Liver (tissue), 8 donors: ENCODE measurements at regions not wholly inside any gene's neighbourhood (a gene's known extent, or its start where the extent isn't known, plus 50 kb on each side); places are given as distances from the start of the nearest gene placed in this dataset.

ENCODE experiments used
- DNase-seq: peaks from one replicate; pipeline ENCODE4 v3.0.0-alpha.2; 2017; ENCODE audit warnings: low spot score
- H3K27ac ChIP-seq, 2 donors: one replicate each; pipeline ENCODE4 v1.7.0; 2013; ENCODE audit warnings: inconsistent platforms in 2 of 2, low read length in 2 of 2, control low read depth in 1 of 2, low read depth in 1 of 2, mild to moderate bottlenecking in 1 of 2
- H3K27me3 ChIP-seq, 4 donors: one replicate each; pipeline versions ENCODE4 v1.6.1 to v1.7.0; 2013; ENCODE audit warnings: low read length in 3 of 4, inconsistent platforms in 1 of 4, mild to moderate bottlenecking in 1 of 4, moderate library complexity in 1 of 4; ENCODE audit not compliant: control insufficient read depth in 4 of 4, insufficient read depth in 4 of 4
- H3K36me3 ChIP-seq, 4 donors: one replicate each; pipeline versions ENCODE4 v1.6.1 to v1.7.0; 2013; ENCODE audit warnings: low read length in 3 of 4, mild to moderate bottlenecking in 3 of 4, low read depth in 1 of 4, moderate library complexity in 1 of 4; ENCODE audit not compliant: control insufficient read depth in 4 of 4, insufficient read depth in 3 of 4
- H3K4me1 ChIP-seq, 4 donors: one replicate each; pipeline versions ENCODE4 v1.6.1 to v1.7.0; 2013; ENCODE audit warnings: low read length in 3 of 4, mild to moderate bottlenecking in 3 of 4, moderate library complexity in 1 of 4; ENCODE audit not compliant: control insufficient read depth in 4 of 4, insufficient read depth in 4 of 4
- H3K4me3 ChIP-seq, 3 donors: one replicate each; pipeline versions ENCODE4 v1.6.1 to v1.7.0; 2013; ENCODE audit warnings: low read length in 3 of 3, control low read depth in 1 of 3, low read depth in 1 of 3, mild to moderate bottlenecking in 1 of 3
- H3K9ac ChIP-seq, 2 donors: one replicate each; pipeline ENCODE4 v1.7.0; 2013; ENCODE audit warnings: low read length in 2 of 2, mild to moderate bottlenecking in 2 of 2, moderate library complexity in 2 of 2, control low read depth in 1 of 2, low read depth in 1 of 2
- H3K9me3 ChIP-seq, 4 donors: one replicate each; pipeline versions ENCODE4 v1.6.1 to v1.7.0; 2013; ENCODE audit warnings: low read length in 3 of 4; ENCODE audit not compliant: control insufficient read depth in 4 of 4
- ATF3 ChIP-seq: IDR thresholded peaks from 2 replicates; pipeline ENCODE4 v1.6.1; 2016; ENCODE audit warnings: antibody characterized with exemption
- EGR1 ChIP-seq, 2 donors: IDR thresholded peaks; 2 replicates each; pipeline ENCODE4 v1.6.1; 2016 to 2018; ENCODE audit warnings: antibody characterized with exemption in 2 of 2, low read depth in 2 of 2
- HNF4A ChIP-seq, 2 donors: conservative IDR thresholded peaks; 2 replicates each; pipeline ENCODE4 v1.6.1; 2016; ENCODE audit warnings: antibody characterized with exemption in 2 of 2, mild to moderate bottlenecking in 2 of 2
- JUND ChIP-seq, 2 donors: IDR thresholded peaks; 2 replicates each; pipeline ENCODE4 v1.6.1; 2016; ENCODE audit warnings: antibody characterized with exemption in 2 of 2
- REST ChIP-seq: IDR thresholded peaks from 2 replicates; pipeline ENCODE4 v1.6.1; 2016; ENCODE audit warnings: antibody characterized with exemption, mild to moderate bottlenecking
- RXRA ChIP-seq, 2 donors: IDR thresholded peaks; 2 replicates each; pipeline ENCODE4 v1.6.1; 2017 to 2018; ENCODE audit warnings: antibody characterized with exemption in 2 of 2, mild to moderate bottlenecking in 1 of 2
- YY1 ChIP-seq: IDR thresholded peaks from 2 replicates; pipeline ENCODE4 v1.6.1; 2016; ENCODE audit warnings: antibody characterized with exemption, mild to moderate bottlenecking
- WGBS: extraction: QIAGEN DNeasy Blood & Tissue Kit; methylation state at CpG from one replicate; pipeline ENCODE4 v1.1.7; 2013; 5-methylcytosine and 5-hydroxymethylcytosine counted together
- TF ChIP-seq, protein P1 (sequence below): fragments of 150-350 bp; IDR thresholded peaks from 2 replicates; pipeline ENCODE4 v1.5.1; 2017; ENCODE audit warnings: improper control_type of control experiment, low read depth, low read length; ENCODE audit not compliant: missing input control
- TF ChIP-seq, protein P2 (sequence below): IDR thresholded peaks from 2 replicates; pipeline ENCODE4 v1.6.1; 2016; ENCODE audit warnings: antibody characterized with exemption
- donor health status: healthy.
- donor health status: healthy.
- donor health status: healthy.
- donor health status: healthy.
- donor health status: healthy.

- no peak overlapping the region for H3K27ac ChIP-seq
- H3K4me1 ChIP-seq, result no peaks in the 10 kb centered on the region
- H3K9ac ChIP-seq, result no peak overlapping the region
- TF ChIP-seq JUND (IDR thresholded peaks at IDR 0.05) (no peak), REST (no peak), EGR1 (IDR thresholded peaks at IDR 0.05; ENCODE audit: low read depth in 2 of 2) (no peak), YY1 (no peak), HNF4A (conservative IDR thresholded peaks at IDR 0.05) (no peak)
- TF ChIP-seq, protein P1, sequence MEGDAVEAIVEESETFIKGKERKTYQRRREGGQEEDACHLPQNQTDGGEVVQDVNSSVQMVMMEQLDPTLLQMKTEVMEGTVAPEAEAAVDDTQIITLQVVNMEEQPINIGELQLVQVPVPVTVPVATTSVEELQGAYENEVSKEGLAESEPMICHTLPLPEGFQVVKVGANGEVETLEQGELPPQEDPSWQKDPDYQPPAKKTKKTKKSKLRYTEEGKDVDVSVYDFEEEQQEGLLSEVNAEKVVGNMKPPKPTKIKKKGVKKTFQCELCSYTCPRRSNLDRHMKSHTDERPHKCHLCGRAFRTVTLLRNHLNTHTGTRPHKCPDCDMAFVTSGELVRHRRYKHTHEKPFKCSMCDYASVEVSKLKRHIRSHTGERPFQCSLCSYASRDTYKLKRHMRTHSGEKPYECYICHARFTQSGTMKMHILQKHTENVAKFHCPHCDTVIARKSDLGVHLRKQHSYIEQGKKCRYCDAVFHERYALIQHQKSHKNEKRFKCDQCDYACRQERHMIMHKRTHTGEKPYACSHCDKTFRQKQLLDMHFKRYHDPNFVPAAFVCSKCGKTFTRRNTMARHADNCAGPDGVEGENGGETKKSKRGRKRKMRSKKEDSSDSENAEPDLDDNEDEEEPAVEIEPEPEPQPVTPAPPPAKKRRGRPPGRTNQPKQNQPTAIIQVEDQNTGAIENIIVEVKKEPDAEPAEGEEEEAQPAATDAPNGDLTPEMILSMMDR, result no peak
- TF ChIP-seq, protein P2, sequence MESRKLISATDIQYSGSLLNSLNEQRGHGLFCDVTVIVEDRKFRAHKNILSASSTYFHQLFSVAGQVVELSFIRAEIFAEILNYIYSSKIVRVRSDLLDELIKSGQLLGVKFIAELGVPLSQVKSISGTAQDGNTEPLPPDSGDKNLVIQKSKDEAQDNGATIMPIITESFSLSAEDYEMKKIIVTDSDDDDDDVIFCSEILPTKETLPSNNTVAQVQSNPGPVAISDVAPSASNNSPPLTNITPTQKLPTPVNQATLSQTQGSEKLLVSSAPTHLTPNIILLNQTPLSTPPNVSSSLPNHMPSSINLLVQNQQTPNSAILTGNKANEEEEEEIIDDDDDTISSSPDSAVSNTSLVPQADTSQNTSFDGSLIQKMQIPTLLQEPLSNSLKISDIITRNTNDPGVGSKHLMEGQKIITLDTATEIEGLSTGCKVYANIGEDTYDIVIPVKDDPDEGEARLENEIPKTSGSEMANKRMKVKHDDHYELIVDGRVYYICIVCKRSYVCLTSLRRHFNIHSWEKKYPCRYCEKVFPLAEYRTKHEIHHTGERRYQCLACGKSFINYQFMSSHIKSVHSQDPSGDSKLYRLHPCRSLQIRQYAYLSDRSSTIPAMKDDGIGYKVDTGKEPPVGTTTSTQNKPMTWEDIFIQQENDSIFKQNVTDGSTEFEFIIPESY, result no peak
- peaks cover 0 to 8% (median 0%) of the 10 kb centered on the region in 4 donors for H3K27me3 ChIP-seq
- no peaks in the 10 kb centered on the region for H3K36me3 ChIP-seq
- 73% methylated on average over 2 of the region's 2 CpGs for WGBS
- peaks cover 0 to 3% (median 0%) of the 10 kb centered on the region in 4 donors for H3K9me3 ChIP-seq
- H3K4me3 ChIP-seq, result no peak overlapping the region
- DNase-seq, result no peak
These were observed 129.6 kb upstream of the QRFPR start for GRCh38 chr4:121510341-121510874.

DNA sequence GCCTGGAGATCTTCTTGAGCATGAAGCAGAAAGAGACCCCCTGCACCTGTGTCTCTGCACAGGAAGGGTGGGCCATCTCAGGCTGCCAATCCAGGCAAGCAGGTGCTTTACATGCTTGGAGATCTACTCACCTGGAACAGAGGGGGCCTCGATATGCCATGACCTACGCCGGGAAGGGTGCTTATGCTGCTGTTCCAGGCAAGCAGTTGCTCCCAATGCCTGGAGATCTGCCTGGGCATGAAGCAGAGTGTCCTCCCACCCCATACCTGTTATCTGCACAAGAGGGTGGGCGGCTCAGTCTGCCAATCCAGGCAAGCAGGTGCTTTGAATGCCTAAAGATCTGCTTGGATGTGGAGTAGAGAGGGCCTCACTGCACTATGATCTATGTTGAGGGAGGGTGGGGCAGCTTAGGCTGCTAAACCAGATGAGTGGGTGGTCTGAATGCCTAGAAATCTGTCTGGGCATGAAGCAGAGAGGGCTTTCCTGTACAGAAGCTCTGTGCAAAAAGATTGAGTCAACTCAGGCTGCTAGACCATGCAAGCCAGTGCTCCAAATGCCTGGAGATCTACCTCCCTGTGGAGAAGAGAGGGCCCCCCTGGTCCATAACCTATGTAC is 104.5 kb upstream of the QRFPR start:
- TF ChIP-seq RXRA (IDR thresholded peaks at IDR 0.05) (no peak), ATF3 (no peak)
- Histone ChIP-seq H3K27me3 (no peaks in the 10 kb centered on the region), H3K4me1 (no peaks in the 10 kb centered on the region), H3K36me3 (no peaks in the 10 kb centered on the region), H3K27ac (no peak overlapping the region), H3K9me3 (no peaks in the 10 kb centered on the region), H3K9ac (no peak overlapping the region), H3K4me3 (no peak overlapping the region)
- 85% methylated on average over 4 of the region's 4 CpGs for WGBS
- DNase-seq, result no peak
